Neural progenitor cell (in vitro differentiated cells): ENCODE measurements at regions not wholly inside any gene's neighbourhood (a gene's known extent, or its start where the extent isn't known, plus 50 kb on each side); places are given as distances from the start of the nearest gene placed in this dataset.

Experiments used
- CTCF ChIP-seq: fragments of 200-600 bp; sonication (generic); IDR thresholded peaks from 2 replicates; pipeline ENCODE4 v1.5.1; 2017; ENCODE audit warnings: antibody characterized with exemption, mild to moderate bottlenecking
- EZH2 ChIP-seq: fragments of 200-600 bp; sonication (generic); IDR thresholded peaks from 2 replicates; pipeline ENCODE4 v1.6.1; 2017; ENCODE audit warnings: antibody characterized with exemption, mild to moderate bottlenecking, moderate library complexity

DNA sequence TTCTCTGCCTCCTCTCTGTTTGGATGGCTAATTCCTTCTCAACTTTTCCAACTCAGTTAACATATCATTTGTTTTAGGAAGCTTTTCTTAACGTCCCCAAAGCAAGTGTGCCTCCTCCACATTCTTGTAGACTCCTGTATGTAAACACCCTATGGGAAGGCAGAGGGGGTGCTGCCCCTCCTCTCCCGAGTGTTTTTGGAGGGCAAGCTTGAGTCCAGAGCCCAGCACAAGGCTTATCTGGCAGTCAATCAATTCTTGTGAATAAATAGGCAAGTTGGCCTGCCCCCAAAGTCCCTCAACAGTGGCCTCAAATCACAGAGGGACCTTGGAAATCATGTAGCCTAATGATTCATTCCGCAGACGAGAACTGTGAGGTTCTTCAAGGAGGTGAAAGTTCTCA lies 305.6 kb downstream of the RPS24 start:
- TF ChIP-seq CTCF: no peak
- no peak for TF ChIP-seq EZH2
